OCI-LY7 (cell line): ENCODE measurements at regions not wholly inside any gene's neighbourhood (a gene's known extent, or its start where the extent isn't known, plus 50 kb on each side); places are given as distances from the start of the nearest gene placed in this dataset.

ENCODE experiments used
- EZH2phosphoT487 ChIP-seq: fragments of 200-600 bp; sonication (generic); IDR thresholded peaks from 2 replicates; pipeline ENCODE4 v1.6.1; 2018; ENCODE audit warnings: low read depth, borderline replicate concordance, mild to moderate bottlenecking, mixed run types, antibody characterized with exemption, low read length, moderate library complexity, mixed read lengths
- TF ChIP-seq, protein P1 (sequence below): fragments of 200-600 bp; sonication (generic); conservative IDR thresholded peaks from 2 replicates; pipeline ENCODE4 v1.5.1; 2014; ENCODE audit warnings: mild to moderate bottlenecking, antibody characterized with exemption, low read length, moderate library complexity, mixed read lengths

GRCh38 chr3:180275176-180275575 is 238.4 kb upstream of the PEX5L start:
- TF ChIP-seq, protein P1, sequence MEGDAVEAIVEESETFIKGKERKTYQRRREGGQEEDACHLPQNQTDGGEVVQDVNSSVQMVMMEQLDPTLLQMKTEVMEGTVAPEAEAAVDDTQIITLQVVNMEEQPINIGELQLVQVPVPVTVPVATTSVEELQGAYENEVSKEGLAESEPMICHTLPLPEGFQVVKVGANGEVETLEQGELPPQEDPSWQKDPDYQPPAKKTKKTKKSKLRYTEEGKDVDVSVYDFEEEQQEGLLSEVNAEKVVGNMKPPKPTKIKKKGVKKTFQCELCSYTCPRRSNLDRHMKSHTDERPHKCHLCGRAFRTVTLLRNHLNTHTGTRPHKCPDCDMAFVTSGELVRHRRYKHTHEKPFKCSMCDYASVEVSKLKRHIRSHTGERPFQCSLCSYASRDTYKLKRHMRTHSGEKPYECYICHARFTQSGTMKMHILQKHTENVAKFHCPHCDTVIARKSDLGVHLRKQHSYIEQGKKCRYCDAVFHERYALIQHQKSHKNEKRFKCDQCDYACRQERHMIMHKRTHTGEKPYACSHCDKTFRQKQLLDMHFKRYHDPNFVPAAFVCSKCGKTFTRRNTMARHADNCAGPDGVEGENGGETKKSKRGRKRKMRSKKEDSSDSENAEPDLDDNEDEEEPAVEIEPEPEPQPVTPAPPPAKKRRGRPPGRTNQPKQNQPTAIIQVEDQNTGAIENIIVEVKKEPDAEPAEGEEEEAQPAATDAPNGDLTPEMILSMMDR: no peak
- TF ChIP-seq EZH2phosphoT487: no peak
